AG10803 (cell line): ENCODE measurements at regions not wholly inside any gene's neighbourhood (a gene's known extent, or its start where the extent isn't known, plus 50 kb on each side); places are given as distances from the start of the nearest gene placed in this dataset.

Experiments used
- DNase-seq: peaks from one replicate; pipeline ENCODE4 v3.0.0; 2010; ENCODE audit warnings: low read depth
- H3K4me3 ChIP-seq: 2 replicates; pipeline ENCODE4 v1.5.1; 2011; ENCODE audit warnings: mild to moderate bottlenecking, low read length, control low read depth
- TF ChIP-seq, protein P1 (sequence below): conservative IDR thresholded peaks from 2 replicates; pipeline ENCODE4 v1.5.1; 2011; ENCODE audit warnings: mild to moderate bottlenecking, low read length, control low read depth, inconsistent platforms

DNA sequence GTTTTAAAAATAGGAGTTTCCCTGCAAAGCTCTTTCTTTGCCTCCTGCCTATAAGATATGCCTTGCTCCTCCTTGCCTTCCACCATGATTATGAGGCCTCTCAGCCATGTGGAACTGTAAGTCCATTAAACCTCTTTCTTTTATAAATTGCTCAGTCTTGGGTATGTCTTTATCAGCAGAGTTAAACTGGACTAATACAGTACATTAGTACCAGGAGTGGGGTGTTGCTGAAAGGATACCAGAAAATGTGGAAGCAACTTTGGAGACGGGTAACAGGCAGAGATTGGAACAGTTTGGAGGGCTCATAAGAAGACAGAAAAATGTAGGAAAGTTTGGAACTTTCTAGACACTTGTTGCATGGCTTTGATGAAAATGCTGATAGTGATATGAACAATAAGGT, 709.9 kb downstream of the LUZP2 start:
- no peak overlapping the region for H3K4me3 ChIP-seq
- TF ChIP-seq, protein P1, sequence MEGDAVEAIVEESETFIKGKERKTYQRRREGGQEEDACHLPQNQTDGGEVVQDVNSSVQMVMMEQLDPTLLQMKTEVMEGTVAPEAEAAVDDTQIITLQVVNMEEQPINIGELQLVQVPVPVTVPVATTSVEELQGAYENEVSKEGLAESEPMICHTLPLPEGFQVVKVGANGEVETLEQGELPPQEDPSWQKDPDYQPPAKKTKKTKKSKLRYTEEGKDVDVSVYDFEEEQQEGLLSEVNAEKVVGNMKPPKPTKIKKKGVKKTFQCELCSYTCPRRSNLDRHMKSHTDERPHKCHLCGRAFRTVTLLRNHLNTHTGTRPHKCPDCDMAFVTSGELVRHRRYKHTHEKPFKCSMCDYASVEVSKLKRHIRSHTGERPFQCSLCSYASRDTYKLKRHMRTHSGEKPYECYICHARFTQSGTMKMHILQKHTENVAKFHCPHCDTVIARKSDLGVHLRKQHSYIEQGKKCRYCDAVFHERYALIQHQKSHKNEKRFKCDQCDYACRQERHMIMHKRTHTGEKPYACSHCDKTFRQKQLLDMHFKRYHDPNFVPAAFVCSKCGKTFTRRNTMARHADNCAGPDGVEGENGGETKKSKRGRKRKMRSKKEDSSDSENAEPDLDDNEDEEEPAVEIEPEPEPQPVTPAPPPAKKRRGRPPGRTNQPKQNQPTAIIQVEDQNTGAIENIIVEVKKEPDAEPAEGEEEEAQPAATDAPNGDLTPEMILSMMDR, result no peak
- no peak for DNase-seq

DNA sequence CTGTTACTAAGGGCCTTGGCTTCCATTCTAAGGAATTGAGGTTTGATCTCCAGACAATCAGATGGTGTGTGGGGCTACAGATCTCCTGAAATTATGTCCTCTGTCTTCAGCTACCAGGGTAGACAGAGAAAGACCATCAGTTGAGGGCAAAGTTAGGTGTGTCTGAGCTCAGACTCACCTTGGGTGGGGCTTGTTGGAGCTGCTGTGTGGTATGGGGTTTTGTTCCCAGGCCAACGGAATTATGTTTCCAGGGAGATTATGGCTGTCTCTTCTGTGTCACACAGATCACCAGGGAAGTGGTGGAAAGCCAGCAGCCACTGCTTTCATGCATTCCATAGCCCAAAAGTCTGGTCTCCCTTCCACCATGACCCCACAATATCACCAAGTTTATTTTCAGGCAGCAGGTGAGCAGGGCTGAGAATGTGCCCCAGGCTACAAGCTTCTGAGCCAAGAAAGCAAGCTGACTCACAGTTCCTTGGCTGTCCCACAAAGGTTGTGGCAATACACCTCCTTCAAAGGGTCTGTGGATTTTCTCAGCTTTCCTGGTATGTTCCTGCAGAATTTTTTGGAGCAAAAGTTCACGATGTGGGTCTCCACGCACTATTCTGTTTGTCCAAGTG, 714.9 kb downstream of the LUZP2 start:
- DNase-seq, result no peak
- TF ChIP-seq, protein P1, result no peak
- no peak overlapping the region for H3K4me3 ChIP-seq

DNA sequence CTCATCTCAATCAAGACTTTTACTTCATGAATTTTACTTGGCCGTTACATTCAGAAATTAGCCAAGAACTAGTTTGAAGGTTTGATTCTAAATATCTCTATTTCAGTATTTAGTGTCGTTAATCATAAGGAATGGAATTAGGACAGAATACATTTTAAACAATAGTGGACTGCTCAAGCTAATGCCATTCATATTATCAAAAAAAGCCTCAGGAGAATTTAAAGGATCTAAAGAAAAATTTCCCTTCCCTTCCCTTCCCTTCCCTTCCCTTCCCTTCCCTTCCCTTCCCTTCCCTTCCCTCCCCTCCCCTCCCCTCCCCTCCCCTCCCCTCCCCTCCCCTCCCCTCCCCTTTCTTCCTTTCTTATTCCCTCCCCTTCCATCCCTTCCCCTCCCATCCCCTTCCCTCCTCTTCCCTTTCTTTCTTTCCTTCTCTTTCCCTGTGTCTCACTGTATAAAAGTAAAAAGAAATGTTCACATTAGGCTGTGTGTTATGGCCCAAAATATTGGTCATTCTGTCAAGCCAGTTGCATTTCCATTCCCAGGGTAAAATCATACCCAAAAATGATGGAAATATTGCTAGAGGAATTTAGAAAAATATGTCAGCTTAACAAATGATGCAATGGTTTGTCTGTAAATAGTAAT, 717.8 kb downstream of the LUZP2 start:
- TF ChIP-seq, protein P1, result no peak
- DNase-seq, result no peak
- H3K4me3 ChIP-seq, result no peak overlapping the region

DNA sequence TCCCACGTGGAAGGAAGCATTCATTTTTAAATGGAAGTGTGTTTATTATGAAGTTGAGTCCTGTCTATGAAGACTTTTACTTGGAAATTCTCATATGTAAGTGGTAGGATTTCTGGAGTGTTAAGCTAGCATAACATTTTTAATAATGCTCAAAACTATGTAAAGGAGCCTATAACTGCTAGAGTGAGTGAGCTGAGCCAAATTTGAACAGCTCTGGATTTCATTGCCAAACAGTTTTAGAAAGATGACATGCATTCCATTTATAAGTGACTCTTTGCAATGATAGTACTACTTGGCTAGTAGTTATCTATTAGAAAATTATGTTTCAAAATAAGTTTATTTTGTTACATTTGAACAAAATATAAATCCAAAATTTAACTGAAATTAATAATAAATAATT, 721.2 kb downstream of the LUZP2 start:
- TF ChIP-seq, protein P1, result no peak
- H3K4me3 ChIP-seq, result no peak overlapping the region
- no peak for DNase-seq

DNA sequence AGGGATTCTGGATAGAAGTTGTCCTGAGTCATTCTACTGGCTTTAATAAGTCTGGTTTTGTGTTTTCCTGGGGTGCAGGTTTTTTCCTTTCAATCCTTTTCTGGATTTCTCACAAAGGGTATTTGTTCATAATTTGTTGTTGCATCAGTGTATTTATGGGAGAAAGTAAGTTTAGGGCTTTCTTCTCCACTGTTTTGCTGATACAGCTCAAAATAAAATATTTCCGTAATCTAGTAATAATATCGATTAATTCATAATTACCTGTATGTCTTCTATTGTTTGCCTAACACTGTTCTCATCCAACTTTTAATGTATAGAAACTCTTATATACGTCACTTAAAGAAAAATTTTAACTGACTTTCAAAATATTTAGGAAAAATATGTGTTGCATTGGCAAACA, 728.2 kb downstream of the LUZP2 start:
- DNase-seq, result no peak
- TF ChIP-seq, protein P1, result no peak
- H3K4me3 ChIP-seq, result no peak overlapping the region

DNA sequence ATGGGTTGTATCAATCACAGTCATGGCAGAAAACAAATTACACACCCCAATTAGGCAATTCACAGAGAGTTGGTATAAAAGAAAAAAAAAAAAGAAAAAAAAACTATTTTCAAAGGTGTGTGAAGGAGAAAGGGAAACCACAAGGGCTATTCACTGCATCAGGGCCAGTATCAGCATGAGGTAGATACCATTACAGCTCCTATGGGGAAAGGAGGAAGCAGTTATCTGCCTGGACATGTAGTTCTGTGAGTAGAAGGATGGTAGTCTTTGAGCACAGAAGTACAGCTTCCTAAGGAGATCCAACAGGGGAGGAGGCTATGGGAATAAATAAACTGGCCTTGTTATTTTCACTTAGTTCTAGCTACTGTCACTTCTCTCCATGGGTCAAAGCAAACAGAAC, 746.1 kb downstream of the LUZP2 start:
- TF ChIP-seq, protein P1, result no peak
- H3K4me3 ChIP-seq, result no peak overlapping the region
- DNase-seq, result no peak

DNA sequence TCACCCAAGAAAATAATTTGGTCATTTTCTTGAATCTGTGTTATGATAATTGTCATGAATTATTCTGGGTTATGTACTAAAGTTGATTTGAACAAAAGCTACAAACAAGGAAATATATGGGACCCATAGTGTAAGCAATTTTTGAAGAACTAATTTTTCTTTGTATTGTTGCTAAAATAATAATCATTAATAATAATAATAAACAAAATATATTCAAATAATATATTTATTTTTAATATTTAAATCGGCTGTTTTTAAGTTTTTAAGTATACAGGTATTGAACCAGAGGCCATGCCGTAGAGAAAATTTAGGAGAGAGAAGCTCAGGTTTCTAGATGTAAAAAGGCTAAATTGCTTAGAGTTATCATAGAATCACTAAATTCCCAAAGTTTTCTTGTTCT, 747.3 kb downstream of the LUZP2 start:
- no peak for DNase-seq
- H3K4me3 ChIP-seq, result no peak overlapping the region
- TF ChIP-seq, protein P1, result no peak
